ENCODE measurements at regions not wholly inside any gene's neighbourhood (a gene's known extent, or its start where the extent isn't known, plus 50 kb on each side); places are given as distances from the start of the nearest gene placed in this dataset.

GRCh38 chr2:150122156-150122555 is 365.3 kb downstream of the RND3 start:
- TF ChIP-seq EZH2 (IDR thresholded peaks at IDR 0.05; ENCODE audit: borderline replicate concordance, low read depth, low read length, severe bottlenecking) (no peak), CTCF (IDR thresholded peaks at IDR 0.05; ENCODE audit: extremely low read depth in 1 of 2, insufficient read depth in 1 of 2, low read depth in 1 of 2, low read length in 2 of 2) (no peak)
